B cell (primary cell): ENCODE measurements at regions not wholly inside any gene's neighbourhood (a gene's known extent, or its start where the extent isn't known, plus 50 kb on each side); places are given as distances from the start of the nearest gene placed in this dataset.

Source experiments
- CTCF ChIP-seq: fragments of 200-600 bp; IDR thresholded peaks from one replicate; pipeline ENCODE4 v1.8.0; 2022; ENCODE audit warnings: antibody characterized with exemption, mild to moderate bottlenecking
- EZH2 ChIP-seq: IDR thresholded peaks from 2 replicates; pipeline ENCODE4 v1.6.1; 2012; ENCODE audit warnings: borderline replicate concordance, low read depth, mild to moderate bottlenecking, moderate library complexity, low read length; ENCODE audit not compliant: insufficient read depth, poor library complexity, severe bottlenecking

GRCh38 chr5:19411936-19412335 lies 576.1 kb downstream of the CDH18 start:
- TF ChIP-seq EZH2 (no peak), CTCF (no peak)
